NB4 (cell line): ENCODE measurements at regions not wholly inside any gene's neighbourhood (a gene's known extent, or its start where the extent isn't known, plus 50 kb on each side); places are given as distances from the start of the nearest gene placed in this dataset.

Experiments
- DNase-seq: peaks from one replicate; pipeline ENCODE4 v3.0.0; 2010; ENCODE audit warnings: low read depth
- H3K4me3 ChIP-seq: one replicate; pipeline ENCODE4 v1.5.1; 2011; ENCODE audit warnings: mild to moderate bottlenecking, low read depth, low read length, moderate library complexity
- MYC ChIP-seq: IDR thresholded peaks from 2 replicates; pipeline ENCODE4 v1.6.1; 2011; ENCODE audit warnings: low read depth, low read length
- POLR2A ChIP-seq: IDR thresholded peaks from 2 replicates; pipeline ENCODE4 v1.6.1; 2011; ENCODE audit warnings: mild to moderate bottlenecking; ENCODE audit not compliant: insufficient read length; ENCODE audit errors: extremely low read depth
- TF ChIP-seq, protein P1 (sequence below): IDR thresholded peaks from one replicate; pipeline ENCODE4 v1.5.1; 2012; ENCODE audit warnings: low read depth, low read length
- TF ChIP-seq, protein P2 (sequence below): IDR thresholded peaks from 2 replicates; pipeline ENCODE4 v1.6.1; 2011; ENCODE audit warnings: low read depth, low read length

DNA sequence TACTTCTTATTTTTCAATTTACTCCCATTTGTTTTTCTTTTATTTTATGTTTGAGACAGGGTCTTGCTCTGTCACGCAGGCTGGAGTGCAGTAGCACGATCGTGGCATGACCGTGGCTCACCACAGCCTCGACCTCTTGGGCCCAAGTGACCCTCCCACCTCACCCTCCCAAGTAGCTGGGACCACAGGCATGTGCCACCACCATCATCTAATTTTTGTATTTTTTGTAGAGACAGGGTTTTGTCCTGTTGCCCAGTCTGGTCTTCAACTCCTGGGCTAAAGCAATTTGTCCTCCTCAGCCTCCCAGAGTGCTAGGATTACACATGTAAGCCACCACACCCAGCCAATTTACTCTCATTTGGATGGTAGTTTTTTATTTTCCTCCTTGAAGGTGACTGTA is 679.3 kb upstream of the CCDC179 start:
- no peak overlapping the region for H3K4me3 ChIP-seq
- no peak for TF ChIP-seq MYC
- TF ChIP-seq, protein P1, sequence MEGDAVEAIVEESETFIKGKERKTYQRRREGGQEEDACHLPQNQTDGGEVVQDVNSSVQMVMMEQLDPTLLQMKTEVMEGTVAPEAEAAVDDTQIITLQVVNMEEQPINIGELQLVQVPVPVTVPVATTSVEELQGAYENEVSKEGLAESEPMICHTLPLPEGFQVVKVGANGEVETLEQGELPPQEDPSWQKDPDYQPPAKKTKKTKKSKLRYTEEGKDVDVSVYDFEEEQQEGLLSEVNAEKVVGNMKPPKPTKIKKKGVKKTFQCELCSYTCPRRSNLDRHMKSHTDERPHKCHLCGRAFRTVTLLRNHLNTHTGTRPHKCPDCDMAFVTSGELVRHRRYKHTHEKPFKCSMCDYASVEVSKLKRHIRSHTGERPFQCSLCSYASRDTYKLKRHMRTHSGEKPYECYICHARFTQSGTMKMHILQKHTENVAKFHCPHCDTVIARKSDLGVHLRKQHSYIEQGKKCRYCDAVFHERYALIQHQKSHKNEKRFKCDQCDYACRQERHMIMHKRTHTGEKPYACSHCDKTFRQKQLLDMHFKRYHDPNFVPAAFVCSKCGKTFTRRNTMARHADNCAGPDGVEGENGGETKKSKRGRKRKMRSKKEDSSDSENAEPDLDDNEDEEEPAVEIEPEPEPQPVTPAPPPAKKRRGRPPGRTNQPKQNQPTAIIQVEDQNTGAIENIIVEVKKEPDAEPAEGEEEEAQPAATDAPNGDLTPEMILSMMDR = no peak
- no peak for TF ChIP-seq POLR2A
- TF ChIP-seq, protein P2, sequence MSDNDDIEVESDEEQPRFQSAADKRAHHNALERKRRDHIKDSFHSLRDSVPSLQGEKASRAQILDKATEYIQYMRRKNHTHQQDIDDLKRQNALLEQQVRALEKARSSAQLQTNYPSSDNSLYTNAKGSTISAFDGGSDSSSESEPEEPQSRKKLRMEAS = no peak
- DNase-seq = no peak

DNA sequence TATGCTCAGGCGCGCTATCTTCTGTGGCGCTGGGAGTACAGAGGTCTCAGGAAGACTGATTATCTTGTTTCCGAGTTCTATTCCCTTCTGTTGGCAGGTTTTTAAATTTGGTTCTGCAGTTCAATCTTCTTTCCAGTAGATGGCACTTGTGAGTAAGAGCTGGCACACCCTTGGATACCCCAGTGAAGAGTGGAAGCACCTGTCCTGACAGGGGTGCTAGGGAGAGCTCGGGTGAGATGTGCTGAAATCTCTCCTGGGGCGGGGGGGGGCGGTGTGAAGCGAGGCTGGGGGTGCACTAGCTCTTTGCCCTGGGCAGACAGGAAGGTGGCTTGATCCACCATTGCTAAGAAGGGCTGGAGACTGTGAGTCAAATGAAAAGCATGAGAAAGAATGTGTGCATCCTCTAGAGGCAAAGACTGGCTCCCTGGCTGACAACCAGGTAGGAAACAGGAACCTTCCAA is 679.9 kb upstream of the CCDC179 start:
- DNase-seq = peak; percentile 39
- TF ChIP-seq, protein P1 = peak; percentile 60
- TF ChIP-seq, protein P2 = no peak
- H3K4me3 ChIP-seq = no peak overlapping the region

DNA sequence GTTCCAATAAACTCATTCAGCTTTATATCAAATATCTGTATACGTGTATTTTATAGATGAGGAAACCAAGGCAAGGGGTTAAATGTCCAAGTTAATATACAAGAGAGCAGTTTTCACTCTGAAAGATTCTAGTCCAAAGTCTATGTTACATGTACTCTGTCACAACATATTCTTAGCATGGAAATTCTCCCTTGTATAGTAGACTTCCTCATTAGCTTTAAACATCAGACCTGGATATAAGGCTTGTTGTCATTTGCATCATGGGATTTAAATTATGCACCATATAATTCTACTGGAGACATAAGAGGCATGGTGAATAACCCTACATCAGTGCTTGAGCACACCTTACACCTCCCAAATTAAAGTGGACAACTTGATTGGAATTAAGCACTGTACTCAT is 681.9 kb upstream of the CCDC179 start:
- no peak overlapping the region for H3K4me3 ChIP-seq
- TF ChIP-seq, protein P2 = no peak
- TF ChIP-seq MYC = no peak
- TF ChIP-seq, protein P1 = no peak

DNA sequence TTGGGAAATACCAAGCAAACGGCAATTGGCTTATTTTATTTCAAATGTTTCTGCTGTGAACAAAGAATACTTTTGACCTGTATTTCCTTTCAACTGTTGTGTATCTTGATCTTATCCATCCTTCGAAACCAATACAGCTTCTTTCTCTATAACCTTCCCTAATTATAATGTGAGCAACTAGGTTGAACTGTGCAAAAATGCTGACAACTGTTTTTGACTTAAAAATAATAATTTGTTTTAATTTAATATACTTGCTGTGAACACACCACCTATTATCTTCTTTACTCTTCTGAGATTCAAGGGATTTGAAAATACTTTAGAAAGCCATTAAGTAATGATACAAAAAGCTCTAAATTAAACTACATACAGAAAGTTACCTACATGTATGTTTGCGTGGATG is 682.5 kb upstream of the CCDC179 start:
- no peak overlapping the region for H3K4me3 ChIP-seq
- TF ChIP-seq, protein P1 = no peak
- TF ChIP-seq POLR2A (no peak), MYC (no peak)
- TF ChIP-seq, protein P2 = no peak
- DNase-seq = no peak

More for the DNA sequence above, 681.9 kb upstream of the CCDC179 start:
- DNase-seq = no peak

DNA sequence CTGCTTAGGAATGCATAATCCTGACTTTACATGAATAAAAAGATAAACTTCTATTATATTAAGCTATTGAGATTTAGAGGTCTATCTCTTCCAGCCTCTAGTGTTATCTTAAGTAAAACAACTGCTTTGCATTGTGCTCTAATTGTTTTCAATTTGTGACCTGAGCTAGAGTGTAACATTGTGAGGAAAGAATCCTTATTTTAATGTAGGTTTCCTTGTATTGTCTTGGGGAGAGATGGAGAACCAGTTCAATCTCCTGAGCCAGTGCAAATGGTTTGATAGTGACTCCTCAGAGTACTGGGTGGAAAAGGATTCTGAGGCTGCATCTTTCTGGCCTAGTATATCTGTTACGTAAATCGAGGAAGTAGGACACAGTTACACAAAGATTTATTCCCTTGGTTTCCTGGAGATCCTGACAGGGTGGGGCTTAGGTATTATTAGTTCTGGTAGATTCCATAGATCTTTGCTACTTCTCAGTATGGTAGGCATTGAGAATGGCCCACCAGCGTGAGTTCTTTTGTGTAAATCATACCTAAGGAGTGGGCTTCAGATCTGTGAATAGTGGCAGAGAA is 683.5 kb upstream of the CCDC179 start:
- no peak for DNase-seq
- no peak overlapping the region for H3K4me3 ChIP-seq
- TF ChIP-seq MYC = no peak
- TF ChIP-seq, protein P2 = no peak
- TF ChIP-seq POLR2A = no peak
- TF ChIP-seq, protein P1 = no peak

DNA sequence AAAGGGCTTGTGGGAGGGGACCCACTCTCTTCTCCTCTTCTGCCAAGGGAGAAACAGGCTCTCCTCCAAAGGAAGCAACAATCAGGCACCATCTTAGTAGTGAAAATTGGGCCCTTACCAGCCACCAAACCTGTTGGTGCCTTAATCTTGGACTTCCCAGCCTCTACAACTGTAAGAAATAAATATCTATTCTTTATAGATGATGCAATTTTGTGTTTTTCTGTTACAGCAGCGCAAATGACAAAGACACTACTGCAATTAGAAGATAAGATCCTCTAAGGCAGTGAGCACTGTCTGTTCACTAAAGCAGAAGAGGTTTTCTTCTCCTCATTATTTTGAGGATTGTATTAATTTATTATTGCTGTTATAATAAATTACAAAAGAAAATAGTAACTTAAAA is 691.4 kb upstream of the CCDC179 start:
- H3K4me3 ChIP-seq = no peak overlapping the region
- no peak for DNase-seq
- TF ChIP-seq POLR2A = no peak
